ENCODE measurements at regions not wholly inside any gene's neighbourhood (a gene's known extent, or its start where the extent isn't known, plus 50 kb on each side); places are given as distances from the start of the nearest gene placed in this dataset.
"Not testable (repeated sequence)": the region's sequence is repeated elsewhere in the genome, so short reads cannot be mapped to it uniquely, and the experiment has no call there.

- no peak for DNase-seq (ENCODE audit: low read depth in 4 of 4, low spot score in 2 of 4)
Measured at GRCh38 chr11:69947793-69948255, 128.6 kb upstream of the FGF3 start.

GRCh38 chr11:69948256-69949141 is 129.3 kb upstream of the FGF3 start:
- no peak for DNase-seq (ENCODE audit: low read depth in 4 of 4, low spot score in 2 of 4)

- no peak for DNase-seq (ENCODE audit: low read depth in 4 of 4, low spot score in 2 of 4)
Measured at GRCh38 chr11:69949327-69949726, 128.8 kb upstream of the ANO1 start.

GRCh38 chr11:69950120-69950519 is 128.0 kb upstream of the ANO1 start:
- DNase-seq (ENCODE audit: low read depth in 4 of 4, low spot score in 2 of 4): no peak

GRCh38 chr11:69950621-69951020 is 127.5 kb upstream of the ANO1 start:
- no peak for DNase-seq (ENCODE audit: low read depth in 4 of 4, low spot score in 2 of 4)

GRCh38 chr11:69951821-69952220 is 126.3 kb upstream of the ANO1 start:
- no peak for DNase-seq (ENCODE audit: low read depth in 4 of 4, low spot score in 2 of 4)

- not testable (repeated sequence) for DNase-seq (ENCODE audit: low read depth in 4 of 4, low spot score in 2 of 4)
Measured at GRCh38 chr11:69952229-69952975, 125.7 kb upstream of the ANO1 start.

GRCh38 chr11:69953356-69953755 is 124.8 kb upstream of the ANO1 start:
- no peak for DNase-seq (ENCODE audit: low read depth in 4 of 4, low spot score in 2 of 4)

- no peak for DNase-seq (ENCODE audit: low read depth in 4 of 4, low spot score in 2 of 4)
Measured at GRCh38 chr11:69954756-69955155, 123.4 kb upstream of the ANO1 start.

- DNase-seq (ENCODE audit: low read depth in 4 of 4, low spot score in 2 of 4): no peak
Measured at GRCh38 chr11:69956669-69957190, 121.4 kb upstream of the ANO1 start.

- DNase-seq (ENCODE audit: low read depth in 4 of 4, low spot score in 2 of 4): no peak
Measured at GRCh38 chr11:69957849-69958248, 120.3 kb upstream of the ANO1 start.

- DNase-seq (ENCODE audit: low read depth in 4 of 4, low spot score in 2 of 4): no peak
Measured at GRCh38 chr11:69958308-69958707, 119.8 kb upstream of the ANO1 start.

- no peak for DNase-seq (ENCODE audit: low read depth in 4 of 4, low spot score in 2 of 4)
Measured at GRCh38 chr11:69959461-69959860, 118.7 kb upstream of the ANO1 start.

- no peak for DNase-seq (ENCODE audit: low read depth in 4 of 4, low spot score in 2 of 4)
Measured at GRCh38 chr11:69961738-69962137, 116.4 kb upstream of the ANO1 start.

GRCh38 chr11:69962152-69962551 is 116.0 kb upstream of the ANO1 start:
- no peak for DNase-seq (ENCODE audit: low read depth in 4 of 4, low spot score in 2 of 4)

- DNase-seq (ENCODE audit: low read depth in 4 of 4, low spot score in 2 of 4): peak in 1 of 4 donors; percentile 23
Measured at GRCh38 chr11:69963533-69964246, 114.4 kb upstream of the ANO1 start.

- DNase-seq (ENCODE audit: low read depth in 4 of 4, low spot score in 2 of 4): no peak
Measured at GRCh38 chr11:69964247-69964643, 113.9 kb upstream of the ANO1 start.

- no peak for DNase-seq (ENCODE audit: low read depth in 4 of 4, low spot score in 2 of 4)
Measured at GRCh38 chr11:69965821-69966582, 112.1 kb upstream of the ANO1 start.

- no peak for DNase-seq (ENCODE audit: low read depth in 4 of 4, low spot score in 2 of 4)
Measured at GRCh38 chr11:69966583-69966835, 111.6 kb upstream of the ANO1 start.

GRCh38 chr11:69966910-69967483 is 111.1 kb upstream of the ANO1 start:
- no peak for DNase-seq (ENCODE audit: low read depth in 4 of 4, low spot score in 2 of 4)

Measured in left renal cortex interstitium (tissue), 4 donors.